H1 (cell line): ENCODE measurements at regions not wholly inside any gene's neighbourhood (a gene's known extent, or its start where the extent isn't known, plus 50 kb on each side); places are given as distances from the start of the nearest gene placed in this dataset.

Experiments
- MAFK ChIP-seq: IDR thresholded peaks from 2 replicates; pipeline ENCODE4 v1.6.1; 2012; ENCODE audit warnings: low read depth, mild to moderate bottlenecking, improper control_type of control experiment, low read length

DNA sequence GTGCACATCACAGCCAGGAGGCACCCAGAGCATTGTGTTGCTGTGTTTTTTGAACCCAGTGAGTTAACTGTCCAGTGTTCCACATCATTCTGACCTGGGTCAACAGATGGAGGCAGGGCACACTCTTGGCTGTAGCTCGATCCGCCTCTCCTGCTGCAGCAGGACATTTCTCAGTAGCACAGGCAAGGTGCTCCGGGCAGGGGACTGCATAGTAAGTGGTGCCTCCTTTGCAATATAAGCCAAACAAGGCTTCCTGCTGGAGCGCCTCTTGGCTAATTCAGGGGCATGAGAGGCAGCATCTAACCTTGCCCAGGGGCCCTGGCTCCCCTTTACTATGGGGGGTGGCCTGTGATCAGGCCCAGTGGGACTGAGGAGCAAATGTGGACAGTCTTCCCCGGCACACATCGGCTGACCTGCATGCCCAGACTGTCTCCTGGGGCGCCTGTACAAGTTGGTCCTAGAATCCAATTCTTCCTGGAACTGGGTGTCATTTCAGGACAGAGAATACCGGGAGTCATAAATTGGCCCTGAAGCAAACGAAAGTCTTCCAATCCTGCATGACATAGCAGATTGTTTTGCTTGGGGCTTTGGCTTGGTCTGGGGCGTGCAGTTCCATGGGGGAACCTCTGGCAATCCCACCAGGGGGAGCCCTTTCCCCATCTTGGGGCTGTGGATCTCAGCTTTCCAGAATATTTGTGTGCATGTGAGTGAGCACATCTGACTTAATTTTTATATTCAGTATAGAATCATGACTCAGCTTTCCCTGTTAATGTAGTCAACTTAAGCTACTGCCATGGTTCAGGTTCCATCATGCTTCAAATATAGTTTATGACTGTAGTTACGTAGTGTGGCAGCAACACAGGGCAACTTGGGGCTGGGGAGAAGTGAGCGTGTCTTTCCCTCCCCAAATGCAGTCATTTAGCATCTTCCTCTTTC is 56.0 kb upstream of the DDR1 start (continued):
- TF ChIP-seq MAFK, result peak; percentile 33; the same call in 1 of the 2 replicates
